GM12874 (cell line): ENCODE measurements at regions not wholly inside any gene's neighbourhood (a gene's known extent, or its start where the extent isn't known, plus 50 kb on each side); places are given as distances from the start of the nearest gene placed in this dataset.

Experiments
- CTCF ChIP-seq: IDR thresholded peaks from 2 replicates; pipeline ENCODE4 v1.5.1; 2011; ENCODE audit warnings: low read depth, mild to moderate bottlenecking, control low read depth, low read length, moderate library complexity; ENCODE audit not compliant: insufficient read depth

- TF ChIP-seq CTCF = no peak
Observed at GRCh38 chr9:106291786-106292185, 571.2 kb upstream of the ZNF462 start.

GRCh38 chr9:106296426-106296825 lies 566.5 kb upstream of the ZNF462 start:
- no peak for TF ChIP-seq CTCF

GRCh38 chr9:106298997-106299396 lies 564.0 kb upstream of the ZNF462 start:
- TF ChIP-seq CTCF = no peak

- no peak for TF ChIP-seq CTCF
Observed at GRCh38 chr9:106304401-106304920, 558.5 kb upstream of the ZNF462 start.

GRCh38 chr9:106305428-106306133 lies 557.4 kb upstream of the ZNF462 start:
- TF ChIP-seq CTCF = no peak

GRCh38 chr9:106307670-106308069 lies 555.3 kb upstream of the ZNF462 start:
- TF ChIP-seq CTCF = no peak

GRCh38 chr9:106309925-106310324 lies 553.0 kb upstream of the ZNF462 start:
- no peak for TF ChIP-seq CTCF
